ENCODE measurements at regions not wholly inside any gene's neighbourhood (a gene's known extent, or its start where the extent isn't known, plus 50 kb on each side); places are given as distances from the start of the nearest gene placed in this dataset.

DNA sequence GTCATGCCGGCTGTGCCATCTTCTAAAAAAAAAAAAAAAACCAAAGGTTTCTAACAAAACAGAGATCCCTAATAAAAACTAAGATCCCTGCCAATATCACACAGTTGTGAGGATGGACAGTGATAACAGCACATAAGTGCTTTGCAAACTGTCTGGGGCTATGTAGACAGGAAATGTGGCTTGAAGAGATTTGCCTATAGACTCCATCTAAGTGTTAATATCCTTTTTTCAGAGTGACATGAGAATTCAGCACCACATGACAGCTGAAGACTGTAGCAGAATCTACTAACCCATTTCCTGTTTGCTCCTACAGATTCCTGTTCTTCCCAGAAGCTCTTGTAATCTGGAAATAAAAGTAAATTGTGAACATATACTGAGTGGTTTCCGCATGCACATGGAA, 215.4 kb downstream of the KDR start:
- H3K36me3 Mint-ChIP-seq (ENCODE audit: low read depth), result peaks cover 2% of the 10 kb centered on the region
- H3K27ac Mint-ChIP-seq, result no peak overlapping the region
- no peak overlapping the region for H3K4me3 Mint-ChIP-seq
- ATAC-seq (no peak), DNase-seq (no peak)
- ChIA-PET POLR2A (no interaction called here), CTCF (interaction anchor here (1.3 kb wide), 1 partner anchor 32 kb away, joined by 3 read pairs; no protein-coding TSS in a partner anchor)
- H3K9me3 Mint-ChIP-seq (ENCODE audit: insufficient read depth), result peaks cover 7% of the 10 kb centered on the region
- H3K27me3 Mint-ChIP-seq (ENCODE audit: low read depth), result no peaks in the 10 kb centered on the region
- peaks cover 10% of the 10 kb centered on the region for H3K4me1 Mint-ChIP-seq (ENCODE audit: low read depth)

DNA sequence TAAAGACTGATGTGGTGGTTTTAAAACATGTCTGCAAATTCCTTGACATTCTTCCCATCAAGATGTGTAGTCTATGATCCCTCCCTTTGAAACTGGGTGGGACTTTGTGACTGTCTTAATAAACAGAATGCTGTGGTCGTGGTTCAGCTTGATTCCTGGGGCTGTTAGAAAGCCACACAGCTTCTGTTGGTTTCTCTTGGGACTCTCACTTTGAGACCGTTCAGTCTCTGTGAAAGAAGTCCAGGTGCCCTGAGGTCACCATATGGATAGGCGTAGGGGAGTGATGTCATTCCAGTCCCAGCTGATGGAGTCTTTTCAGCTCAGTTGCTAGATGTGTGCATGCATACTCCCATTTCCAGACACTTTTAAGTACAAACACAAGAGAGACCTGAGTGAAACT, 216.6 kb downstream of the KDR start:
- ATAC-seq (no peak), DNase-seq (no peak)
- no peak overlapping the region for H3K4me3 Mint-ChIP-seq
- H3K27me3 Mint-ChIP-seq (ENCODE audit: low read depth), result no peaks in the 10 kb centered on the region
- peaks cover 10% of the 10 kb centered on the region for H3K4me1 Mint-ChIP-seq (ENCODE audit: low read depth)
- H3K9me3 Mint-ChIP-seq (ENCODE audit: insufficient read depth), result peaks cover 7% of the 10 kb centered on the region
- H3K36me3 Mint-ChIP-seq (ENCODE audit: low read depth), result peaks cover 2% of the 10 kb centered on the region
- CTCF ChIA-PET, result no interaction called here
- no peak overlapping the region for H3K27ac Mint-ChIP-seq
- POLR2A ChIA-PET, result interaction anchor here (1.5 kb wide), 1 partner anchor 33 kb away, joined by 3 read pairs; no protein-coding TSS in a partner anchor

DNA sequence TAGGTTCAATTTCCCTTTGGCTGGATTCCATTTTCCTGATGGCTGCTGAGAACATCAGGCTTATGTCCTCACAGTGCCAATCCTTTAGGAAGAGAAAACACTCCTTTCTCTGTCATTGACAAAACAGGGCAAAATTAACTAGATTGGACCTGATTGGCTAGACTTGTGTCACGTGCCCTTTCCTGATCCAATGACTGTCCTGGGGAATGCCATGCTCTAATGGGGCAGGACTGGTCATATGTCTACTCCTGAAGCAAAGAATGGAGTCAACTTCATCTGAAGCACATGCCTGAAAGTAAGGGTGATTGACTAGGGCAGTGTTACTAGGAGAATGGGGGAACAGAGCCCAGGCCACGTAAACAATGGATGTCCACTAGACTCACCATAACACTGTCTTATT, 220.4 kb downstream of the KDR start:
- peaks cover 2% of the 10 kb centered on the region for H3K36me3 Mint-ChIP-seq (ENCODE audit: low read depth)
- peaks cover 7% of the 10 kb centered on the region for H3K9me3 Mint-ChIP-seq (ENCODE audit: insufficient read depth)
- ATAC-seq (no peak), DNase-seq (no peak)
- no peak overlapping the region for H3K27ac Mint-ChIP-seq
- no peak overlapping the region for H3K4me3 Mint-ChIP-seq
- ChIA-PET CTCF (no interaction called here), POLR2A (no interaction called here)
- H3K27me3 Mint-ChIP-seq (ENCODE audit: low read depth), result no peaks in the 10 kb centered on the region
- H3K4me1 Mint-ChIP-seq (ENCODE audit: low read depth), result peaks cover 10% of the 10 kb centered on the region

DNA sequence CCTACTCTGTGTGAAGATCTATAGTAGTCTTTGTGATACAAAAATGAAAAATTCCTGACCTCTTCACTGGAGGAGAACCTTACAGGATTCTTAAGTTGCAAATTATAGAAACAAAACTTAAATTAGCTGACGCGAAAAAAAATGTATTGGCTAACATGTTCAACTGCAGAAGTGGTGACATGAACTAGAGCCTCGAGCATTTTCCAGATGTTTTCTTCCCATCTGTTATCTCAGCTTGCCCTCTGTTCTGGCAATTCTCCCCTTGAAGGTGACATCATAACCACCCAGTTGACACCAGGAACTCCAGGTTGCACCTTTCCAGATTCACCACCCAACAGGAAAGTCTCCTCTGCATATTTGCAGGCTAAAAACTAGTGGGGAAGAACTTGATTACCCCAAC, 222.4 kb downstream of the KDR start:
- peaks cover 7% of the 10 kb centered on the region for H3K9me3 Mint-ChIP-seq (ENCODE audit: insufficient read depth)
- no peak for DNase-seq
- POLR2A ChIA-PET, result no interaction called here
- CTCF ChIA-PET, result no interaction called here
- H3K36me3 Mint-ChIP-seq (ENCODE audit: low read depth), result peaks cover 2% of the 10 kb centered on the region
- no peak overlapping the region for H3K4me3 Mint-ChIP-seq
- ATAC-seq, result no peak
- no peak overlapping the region for H3K27ac Mint-ChIP-seq
- peaks cover 7% of the 10 kb centered on the region for H3K4me1 Mint-ChIP-seq (ENCODE audit: low read depth)
- H3K27me3 Mint-ChIP-seq (ENCODE audit: low read depth), result no peaks in the 10 kb centered on the region

- Mint-ChIP-seq H3K27ac (no peak overlapping the region), H3K9me3 (ENCODE audit: insufficient read depth) (peaks cover 7% of the 10 kb centered on the region), H3K27me3 (ENCODE audit: low read depth) (no peaks in the 10 kb centered on the region), H3K4me3 (no peak overlapping the region), H3K36me3 (ENCODE audit: low read depth) (peaks cover 2% of the 10 kb centered on the region), H3K4me1 (ENCODE audit: low read depth) (peaks cover 7% of the 10 kb centered on the region)
- ChIA-PET POLR2A (no interaction called here), CTCF (no interaction called here)
- ATAC-seq (no peak), DNase-seq (no peak)
Observed at GRCh38 chr4:54902271-54902670, 223.1 kb downstream of the KDR start.

- ChIA-PET CTCF (no interaction called here), POLR2A (no interaction called here)
- H3K27me3 Mint-ChIP-seq (ENCODE audit: low read depth), result no peaks in the 10 kb centered on the region
Observed at GRCh38 chr4:54901202-54901601, 224.2 kb downstream of the KDR start.

GRCh38 chr4:54898656-54899340, 226.6 kb downstream of the KDR start:
- Mint-ChIP-seq H3K27ac (no peak overlapping the region), H3K4me1 (ENCODE audit: low read depth) (peaks cover 7% of the 10 kb centered on the region), H3K36me3 (ENCODE audit: low read depth) (no peaks in the 10 kb centered on the region), H3K9me3 (ENCODE audit: insufficient read depth) (no peaks in the 10 kb centered on the region), H3K4me3 (no peak overlapping the region), H3K27me3 (ENCODE audit: low read depth) (no peaks in the 10 kb centered on the region)
- DNase-seq (no peak), ATAC-seq (no peak)
- POLR2A ChIA-PET, result no interaction called here
- CTCF ChIA-PET, result no interaction called here

More at GRCh38 chr4:54901202-54901601, 224.2 kb downstream of the KDR start:
- peaks cover 3% of the 10 kb centered on the region for H3K9me3 Mint-ChIP-seq (ENCODE audit: insufficient read depth)
- H3K27ac Mint-ChIP-seq, result no peak overlapping the region
- ATAC-seq, result no peak
- peaks cover 1% of the 10 kb centered on the region for H3K36me3 Mint-ChIP-seq (ENCODE audit: low read depth)
- DNase-seq, result no peak
- no peak overlapping the region for H3K4me3 Mint-ChIP-seq
- H3K4me1 Mint-ChIP-seq (ENCODE audit: low read depth), result peaks cover 7% of the 10 kb centered on the region

DNA sequence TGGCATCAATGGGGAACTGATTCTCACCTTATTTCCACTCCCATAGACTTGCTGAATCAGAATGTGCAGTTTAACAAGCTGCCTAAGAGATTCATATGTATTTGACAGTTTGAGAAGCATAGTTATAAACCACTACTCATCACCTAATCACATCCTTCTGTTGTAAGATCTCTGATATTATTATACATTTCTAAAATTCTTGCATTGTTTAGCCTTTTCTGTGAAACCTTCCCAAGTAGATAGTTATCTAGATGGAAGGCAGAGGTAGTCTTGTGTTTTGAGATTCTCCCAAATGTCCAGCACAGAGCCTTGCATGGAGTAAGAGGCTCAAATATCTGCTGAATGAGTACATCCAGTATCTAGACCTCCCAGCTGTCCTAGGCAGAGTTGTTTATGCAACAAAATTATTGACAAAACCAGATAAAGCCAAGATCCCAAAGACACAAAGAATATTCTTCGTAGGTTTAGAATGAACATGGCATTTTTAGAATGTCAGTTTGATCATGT, 227.3 kb downstream of the KDR start:
- Mint-ChIP-seq H3K4me1 (ENCODE audit: low read depth) (peaks cover 7% of the 10 kb centered on the region), H3K27me3 (ENCODE audit: low read depth) (no peaks in the 10 kb centered on the region), H3K9me3 (ENCODE audit: insufficient read depth) (no peaks in the 10 kb centered on the region), H3K4me3 (no peak overlapping the region), H3K36me3 (ENCODE audit: low read depth) (no peaks in the 10 kb centered on the region), H3K27ac (no peak overlapping the region)
- ATAC-seq (no peak), DNase-seq (no peak)
- ChIA-PET CTCF (no interaction called here), POLR2A (interaction anchor here (0.5 kb wide), 1 partner anchor 1525 kb away, joined by 3 read pairs; no protein-coding TSS in a partner anchor)

DNA sequence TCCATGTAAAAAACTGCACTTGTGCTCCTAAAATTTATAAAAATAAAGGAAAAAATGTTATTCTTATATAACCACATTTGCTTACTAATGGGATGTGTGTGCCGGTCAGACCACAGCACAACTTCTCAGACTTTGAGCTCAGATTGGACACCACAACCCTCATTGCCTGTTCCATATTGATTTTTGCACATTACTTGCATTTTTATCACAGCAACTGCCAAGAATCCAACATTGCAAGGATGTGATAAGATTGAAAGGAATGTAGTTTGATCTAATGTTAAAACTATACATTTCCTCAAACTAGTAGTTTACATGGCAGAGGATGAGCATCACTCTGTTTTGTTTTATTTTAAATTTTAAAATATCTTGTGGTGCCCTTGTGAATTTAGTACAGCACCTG, 227.8 kb downstream of the KDR start:
- no peak for DNase-seq
- Mint-ChIP-seq H3K27ac (no peak overlapping the region), H3K27me3 (ENCODE audit: low read depth) (no peaks in the 10 kb centered on the region), H3K36me3 (ENCODE audit: low read depth) (no peaks in the 10 kb centered on the region), H3K4me3 (no peak overlapping the region), H3K4me1 (ENCODE audit: low read depth) (peaks cover 7% of the 10 kb centered on the region), H3K9me3 (ENCODE audit: insufficient read depth) (no peaks in the 10 kb centered on the region)
- ATAC-seq, result no peak
- ChIA-PET CTCF (no interaction called here), POLR2A (no interaction called here)

DNA sequence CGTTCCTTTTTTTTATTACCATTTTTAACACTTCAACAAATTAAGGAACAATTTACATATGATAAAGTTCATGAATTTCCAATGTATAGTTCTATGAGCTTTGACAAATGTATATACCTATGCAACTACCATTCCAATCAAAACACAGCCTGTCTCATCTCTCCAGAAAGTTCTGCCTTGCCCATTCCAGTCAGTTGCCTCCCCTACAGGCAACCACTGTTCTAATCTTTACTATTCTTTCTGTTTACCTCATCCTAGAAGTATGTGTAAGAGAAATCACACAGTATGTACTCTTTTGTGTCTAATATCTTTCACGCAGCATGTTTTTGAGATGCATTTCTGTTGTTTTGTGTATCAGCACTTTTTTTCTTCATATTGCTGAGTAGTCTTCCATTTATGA, 224.9 kb downstream of the KIT start:
- ATAC-seq (no peak), DNase-seq (no peak)
- no peak overlapping the region for H3K4me3 Mint-ChIP-seq
- no peaks in the 10 kb centered on the region for H3K9me3 Mint-ChIP-seq (ENCODE audit: insufficient read depth)
- no peak overlapping the region for H3K27ac Mint-ChIP-seq
- ChIA-PET CTCF (no interaction called here), POLR2A (no interaction called here)
- H3K36me3 Mint-ChIP-seq (ENCODE audit: low read depth), result no peaks in the 10 kb centered on the region
- H3K4me1 Mint-ChIP-seq (ENCODE audit: low read depth), result no peaks in the 10 kb centered on the region
- peaks cover 5% of the 10 kb centered on the region for H3K27me3 Mint-ChIP-seq (ENCODE audit: low read depth)

GRCh38 chr4:54879576-54879975, 221.8 kb downstream of the KIT start:
- H3K4me3 Mint-ChIP-seq, result no peak overlapping the region
- peaks cover 5% of the 10 kb centered on the region for H3K27me3 Mint-ChIP-seq (ENCODE audit: low read depth)
- H3K36me3 Mint-ChIP-seq (ENCODE audit: low read depth), result no peaks in the 10 kb centered on the region
- ChIA-PET CTCF (no interaction called here), POLR2A (no interaction called here)
- no peak overlapping the region for H3K27ac Mint-ChIP-seq
- H3K4me1 Mint-ChIP-seq (ENCODE audit: low read depth), result no peaks in the 10 kb centered on the region
- no peak for DNase-seq
- H3K9me3 Mint-ChIP-seq (ENCODE audit: insufficient read depth), result no peaks in the 10 kb centered on the region
- ATAC-seq, result no peak

DNA sequence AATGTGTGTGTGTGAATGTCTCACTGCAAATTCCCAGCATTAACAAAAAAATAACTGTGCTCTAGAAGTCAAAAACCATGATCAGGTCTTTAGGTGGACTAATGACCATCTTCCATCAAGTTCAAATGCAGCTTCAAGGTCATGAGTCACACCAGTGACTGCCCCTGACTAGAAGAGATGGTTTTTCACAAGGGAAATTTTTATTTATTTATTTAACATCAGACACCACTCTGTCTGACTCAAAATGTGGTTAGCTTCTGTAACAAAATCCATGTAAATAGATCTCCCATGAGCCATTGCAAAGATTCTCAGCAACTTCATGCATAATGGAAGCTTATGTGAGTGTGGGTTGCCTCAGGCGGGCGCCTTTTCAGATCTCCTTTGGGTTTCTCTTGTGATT, 219.2 kb downstream of the KIT start:
- Mint-ChIP-seq H3K9me3 (ENCODE audit: insufficient read depth) (no peaks in the 10 kb centered on the region), H3K4me1 (ENCODE audit: low read depth) (no peaks in the 10 kb centered on the region), H3K27me3 (ENCODE audit: low read depth) (peaks cover 3% of the 10 kb centered on the region), H3K27ac (no peak overlapping the region), H3K4me3 (no peak overlapping the region), H3K36me3 (ENCODE audit: low read depth) (no peaks in the 10 kb centered on the region)
- CTCF ChIA-PET, result no interaction called here
- POLR2A ChIA-PET, result no interaction called here
- no peak for DNase-seq
- ATAC-seq, result no peak

- DNase-seq (no peak), ATAC-seq (no peak)
- no peak overlapping the region for H3K4me3 Mint-ChIP-seq
- no peaks in the 10 kb centered on the region for H3K9me3 Mint-ChIP-seq (ENCODE audit: insufficient read depth)
- POLR2A ChIA-PET, result no interaction called here
- no peak overlapping the region for H3K27ac Mint-ChIP-seq
- CTCF ChIA-PET, result no interaction called here
- H3K27me3 Mint-ChIP-seq (ENCODE audit: low read depth), result no peaks in the 10 kb centered on the region
- H3K36me3 Mint-ChIP-seq (ENCODE audit: low read depth), result no peaks in the 10 kb centered on the region
- no peaks in the 10 kb centered on the region for H3K4me1 Mint-ChIP-seq (ENCODE audit: low read depth)
Observed at GRCh38 chr4:54872261-54872660, 214.5 kb downstream of the KIT start.

All from activated CD8-positive, alpha-beta T cell treated with anti-CD3 and anti-CD28 coated beads, Interleukin-2, amount 10 ng/mL, durations not matched to agents 7 days and 5 days (primary cell).